Endothelial cell of umbilical vein (primary cell): ENCODE measurements at regions not wholly inside any gene's neighbourhood (a gene's known extent, or its start where the extent isn't known, plus 50 kb on each side); places are given as distances from the start of the nearest gene placed in this dataset.

ENCODE experiments used
- BruUV-seq: library from RNA; stranded (reverse); fragments of 400-500 nt; replicated peaks from 2 replicates; lab custom pipeline; 2021; lab: Mats Ljungman, UMichigan
- CTCF ChIA-PET: fragments of 300-600, 350-600 bp; sonication (Branson Sonifier 250); formaldehyde crosslinking; loops from one replicate; lab custom pipeline; 2021; ENCODE audit warnings: antibody characterized with exemption, inconsistent platforms; lab: Charles Lee
- POLR2A ChIA-PET: fragments of 300-600, 350-600 bp; sonication (Branson Sonifier 250); formaldehyde crosslinking; loops from one replicate; lab custom pipeline; 2021; ENCODE audit warnings: antibody characterized with exemption, inconsistent platforms; lab: Charles Lee
- DNase-seq: peaks from one replicate; pipeline ENCODE4 v3.0.0-alpha.2; 2011; ENCODE audit warnings: low read depth, low spot score
- FAIRE-seq: peaks from 2 replicates; lab custom pipeline; 2011; peaks lifted over from hg19 to GRCh38; lab: Jason Lieb, UNC
- H2AFZ ChIP-seq: 2 replicates; pipeline ENCODE4 v1.6.0; 2012; ENCODE audit warnings: low read depth, low read length, control low read depth, inconsistent platforms
- H3K27ac ChIP-seq: 2 replicates; pipeline ENCODE4 v1.5.1; 2011; ENCODE audit warnings: low read depth, mild to moderate bottlenecking, control low read depth, low read length, moderate library complexity; ENCODE audit not compliant: insufficient read depth
- H3K27me3 ChIP-seq, 2 experiments: 2 replicates each; pipeline versions ENCODE4 v1.6.0 to v1.6.1; 2011; ENCODE audit warnings: low read length in 2 of 2, mixed read lengths in 1 of 2; ENCODE audit not compliant: control insufficient read depth in 2 of 2, insufficient read depth in 2 of 2
- H3K36me3 ChIP-seq, 2 experiments: 2 replicates in 1 of 2; 3 replicates in 1 of 2; pipeline ENCODE4 v1.5.1; 2011; ENCODE audit warnings: low read length in 2 of 2, mild to moderate bottlenecking in 1 of 2, moderate library complexity in 1 of 2; ENCODE audit not compliant: control insufficient read depth in 2 of 2, insufficient read depth in 2 of 2; ENCODE audit errors: extremely low read depth in 1 of 2
- H3K4me1 ChIP-seq: 3 replicates; pipeline ENCODE4 v1.5.1; 2011; ENCODE audit warnings: mild to moderate bottlenecking, low read length; ENCODE audit not compliant: control insufficient read depth, insufficient read depth; ENCODE audit errors: extremely low read depth
- H3K4me2 ChIP-seq: 2 replicates; pipeline ENCODE4 v1.6.1; 2011; ENCODE audit warnings: low read length, control low read depth, mixed read lengths; ENCODE audit not compliant: insufficient read depth
- H3K4me3 ChIP-seq, 3 experiments: fragments of 200-600 bp in 1 of 3; sonication (generic), shearing (Covaris generic) in 1 of 3; replicated peaks in 1 of 3; 2 replicates each; pipeline ENCODE4 v1.5.1; 2011 to 2016; ENCODE audit warnings: control low read depth in 3 of 3, low read length in 3 of 3, mild to moderate bottlenecking in 2 of 3, inconsistent platforms in 1 of 3, low read depth in 1 of 3, moderate library complexity in 1 of 3; ENCODE audit not compliant: insufficient read depth in 1 of 3
- H3K79me2 ChIP-seq: 2 replicates; pipeline ENCODE4 v1.6.0; 2012; ENCODE audit warnings: low read length, inconsistent platforms; ENCODE audit not compliant: control insufficient read depth, insufficient read depth
- H3K9ac ChIP-seq: replicated peaks from 2 replicates; pipeline ENCODE3; 2011; ENCODE audit warnings: low read length, control low read depth; ENCODE audit not compliant: insufficient read depth; ENCODE audit errors: extremely low read depth
- H3K9me1 ChIP-seq: replicated peaks from 3 replicates; pipeline ENCODE4 v1.6.0; 2011; ENCODE audit warnings: mild to moderate bottlenecking, low read length; ENCODE audit not compliant: control insufficient read depth, insufficient read depth; ENCODE audit errors: extremely low read depth
- H3K9me3 ChIP-seq: replicated peaks from 2 replicates; pipeline ENCODE4 v1.5.1; 2012; ENCODE audit warnings: low read length, inconsistent platforms; ENCODE audit not compliant: control insufficient read depth, insufficient read depth
- H4K20me1 ChIP-seq: replicated peaks from 2 replicates; pipeline ENCODE3; 2011; ENCODE audit warnings: mild to moderate bottlenecking, low read length; ENCODE audit not compliant: control insufficient read depth, insufficient read depth; ENCODE audit errors: extremely low read depth
- CTCF ChIP-seq, 2 donors: IDR thresholded peaks; 1 replicate in 1 of 2; 2 replicates in 1 of 2; pipeline ENCODE4 v1.5.1; 2011; ENCODE audit warnings: low read length in 2 of 2, mild to moderate bottlenecking in 2 of 2, moderate library complexity in 2 of 2, control low read depth in 1 of 2, inconsistent platforms in 1 of 2, low read depth in 1 of 2; ENCODE audit not compliant: insufficient read depth in 1 of 2; ENCODE audit errors: extremely low read depth in 1 of 2
- EZH2 ChIP-seq: IDR thresholded peaks from 2 replicates; pipeline ENCODE4 v1.6.1; 2012; ENCODE audit warnings: borderline replicate concordance, low read depth, mild to moderate bottlenecking, moderate library complexity, low read length, inconsistent platforms; ENCODE audit not compliant: severe bottlenecking
- FOS ChIP-seq: IDR thresholded peaks from 2 replicates; pipeline ENCODE4 v1.6.1; 2011; ENCODE audit warnings: mild to moderate bottlenecking, low read length, moderate library complexity, borderline replicate concordance; ENCODE audit not compliant: insufficient read depth
- GATA2 ChIP-seq: IDR thresholded peaks from 2 replicates; pipeline ENCODE4 v1.7.0; 2011; ENCODE audit warnings: low read depth, mild to moderate bottlenecking, moderate library complexity, mixed read lengths, low read length; ENCODE audit not compliant: insufficient read length, insufficient read depth
- JUN ChIP-seq: IDR thresholded peaks from 2 replicates; pipeline ENCODE4 v1.6.1; 2011; ENCODE audit warnings: borderline replicate concordance, low read depth; ENCODE audit not compliant: insufficient read length, insufficient read depth
- MYC ChIP-seq: IDR thresholded peaks from one replicate; pipeline ENCODE4 v1.6.1; 2011; ENCODE audit warnings: mild to moderate bottlenecking, low read depth, low read length
- POLR2A ChIP-seq: IDR thresholded peaks from 2 replicates; pipeline ENCODE4 v1.6.1; 2012; ENCODE audit warnings: low read depth, mild to moderate bottlenecking, control low read depth, low read length
- POLR2AphosphoS5 ChIP-seq: IDR thresholded peaks from 2 replicates; pipeline ENCODE4 v1.6.1; 2012; ENCODE audit warnings: low read depth, mild to moderate bottlenecking, control low read depth, low read length, moderate library complexity; ENCODE audit not compliant: insufficient read depth
- dilution Hi-C: fragments of 300-500 bp; cut with MboI; formaldehyde crosslinking; loops from one replicate; pipeline ENCODE4 v1.15.0; 2019; ENCODE audit warnings: low sequenced_read_pairs; ENCODE audit not compliant: extremely low pct_ligation_motif_present
- intact Hi-C: fragments of 100-400 bp; cut with micrococcal nuclease; formaldehyde crosslinking; loops from one replicate; pipeline ENCODE4 v1.10.0; 2022
- TF ChIP-seq, protein P1 (sequence below): IDR thresholded peaks from 2 replicates; pipeline ENCODE4 v1.6.1; 2011; ENCODE audit not compliant: insufficient read depth, insufficient read length

DNA sequence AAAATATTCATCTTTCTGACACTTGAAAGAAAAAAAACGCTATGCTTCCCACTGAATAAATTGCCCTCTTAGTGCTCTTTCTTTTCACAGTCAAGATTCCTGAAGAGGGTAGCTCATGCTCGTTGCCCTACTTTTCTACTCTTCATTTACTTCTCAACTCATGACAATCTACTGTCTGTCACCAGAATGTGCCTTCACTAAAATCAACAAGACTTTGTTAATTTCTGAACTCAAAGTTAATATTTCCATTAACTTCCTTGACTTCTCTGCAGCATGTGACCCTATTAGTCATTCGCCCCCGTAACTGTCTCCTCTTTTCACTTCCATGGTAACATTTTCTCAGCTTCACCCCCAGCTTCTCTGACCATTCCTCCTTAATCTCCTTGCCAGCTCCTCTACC lies 98.9 kb upstream of the MAPRE2 start:
- Histone ChIP-seq H3K27ac (no peak overlapping the region), H3K4me1 (no peaks in the 10 kb centered on the region), H3K4me3 (no peak overlapping the region), H2AFZ (no peak overlapping the region), H3K27me3 (peaks cover 0 to 5% of the 10 kb centered on the region in 2 experiments), H3K4me2 (no peak overlapping the region), H3K9me1 (no peaks in the 10 kb centered on the region), H4K20me1 (no peaks in the 10 kb centered on the region), H3K36me3 (no peaks in the 10 kb centered on the region), H3K79me2 (no peaks in the 10 kb centered on the region), H3K9me3 (no peaks in the 10 kb centered on the region), H3K9ac (no peak overlapping the region)
- BruUV-seq, result no TSS peak
- intact Hi-C loops, result no loop called here
- DNase-seq (no peak), FAIRE-seq (no peak)
- no peak for TF ChIP-seq JUN
- TF ChIP-seq CTCF (IDR thresholded peaks at IDR 0.05; ENCODE audit: extremely low read depth in 1 of 2, insufficient read depth in 1 of 2, low read depth in 1 of 2, low read length in 2 of 2), result no peak
- no peak for TF ChIP-seq POLR2AphosphoS5
- no peak for TF ChIP-seq EZH2
- TF ChIP-seq, protein P1, sequence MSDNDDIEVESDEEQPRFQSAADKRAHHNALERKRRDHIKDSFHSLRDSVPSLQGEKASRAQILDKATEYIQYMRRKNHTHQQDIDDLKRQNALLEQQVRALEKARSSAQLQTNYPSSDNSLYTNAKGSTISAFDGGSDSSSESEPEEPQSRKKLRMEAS, result no peak
- no peak for TF ChIP-seq GATA2
- TF ChIP-seq POLR2A, result no peak
- no peak for TF ChIP-seq MYC
- TF ChIP-seq FOS, result no peak
- ChIA-PET POLR2A (no interaction called here), CTCF (interaction anchor here (0.9 kb wide), 1 partner anchor 15 kb away, joined by 3 read pairs; no protein-coding TSS in a partner anchor)
- dilution Hi-C loops, result no loop called here
